Neural cell (in vitro differentiated cells): ENCODE measurements at regions not wholly inside any gene's neighbourhood (a gene's known extent, or its start where the extent isn't known, plus 50 kb on each side); places are given as distances from the start of the nearest gene placed in this dataset.

Experiments used
- H2AFZ ChIP-seq: fragments of 200-600, 300-800 bp; sonication (generic), shearing (Covaris generic); 2 replicates; pipeline ENCODE4 v1.6.0; 2014; ENCODE audit warnings: low read depth, mild to moderate bottlenecking, antibody characterized with exemption, low read length, moderate library complexity
- H3F3A ChIP-seq: fragments of 200-600 bp; shearing (Covaris generic); 2 replicates; pipeline ENCODE4 v1.6.1; 2016; ENCODE audit warnings: mild to moderate bottlenecking, moderate library complexity, mixed read lengths, antibody characterized with exemption, low read length; ENCODE audit not compliant: insufficient read depth, poor library complexity, severe bottlenecking
- H3K27ac ChIP-seq: fragments of 200-600, 300-800 bp; sonication (generic), shearing (Covaris generic); 2 replicates; pipeline ENCODE4 v1.5.1; 2014; ENCODE audit warnings: mild to moderate bottlenecking, low read length, moderate library complexity
- H3K27me3 ChIP-seq: fragments of 300-800, 200-600 bp; sonication (generic), shearing (Covaris generic); 2 replicates; pipeline ENCODE4 v1.6.0; 2014; ENCODE audit warnings: mild to moderate bottlenecking, low read depth, low read length, moderate library complexity; ENCODE audit not compliant: insufficient read depth
- H3K36me3 ChIP-seq: fragments of 300-800, 200-600 bp; sonication (generic), shearing (Covaris generic); 2 replicates; pipeline ENCODE4 v1.5.1; 2014; ENCODE audit warnings: mild to moderate bottlenecking, antibody characterized with exemption, low read length, moderate library complexity; ENCODE audit not compliant: insufficient read depth
- H3K4me2 ChIP-seq: fragments of 300-800, 200-600 bp; sonication (generic), shearing (Covaris generic); 2 replicates; pipeline ENCODE4 v1.6.0; 2014; ENCODE audit warnings: mild to moderate bottlenecking, low read length
- H3K4me3 ChIP-seq: fragments of 300-800, 200-600 bp; sonication (generic), shearing (Covaris generic); 2 replicates; pipeline ENCODE4 v1.5.1; 2014; ENCODE audit warnings: mild to moderate bottlenecking, low read length, moderate library complexity
- H3K79me2 ChIP-seq: fragments of 200-600 bp; shearing (Covaris generic); replicated peaks from 2 replicates; pipeline ENCODE4 v1.6.0; 2014; ENCODE audit warnings: mild to moderate bottlenecking, low read length, moderate library complexity; ENCODE audit not compliant: insufficient read depth
- H3K9ac ChIP-seq: fragments of 300-800, 200-600 bp; sonication (generic), shearing (Covaris generic); 2 replicates; pipeline ENCODE4 v1.6.1; 2016; ENCODE audit warnings: mild to moderate bottlenecking, low read length, mixed read lengths
- H3K9me2 ChIP-seq: fragments of 200-600 bp; shearing (Covaris generic); 2 replicates; pipeline ENCODE4 v1.6.1; 2016; ENCODE audit warnings: mild to moderate bottlenecking, low read length, mixed read lengths; ENCODE audit not compliant: insufficient read depth
- H3K9me3 ChIP-seq: fragments of 200-600, 300-800 bp; sonication (generic), shearing (Covaris generic); 2 replicates; pipeline ENCODE4 v1.6.1; 2016; ENCODE audit warnings: mild to moderate bottlenecking, mixed run types, low read length, moderate library complexity, mixed read lengths
- H4K20me1 ChIP-seq: fragments of 200-600 bp; shearing (Covaris generic); 2 replicates; pipeline ENCODE4 v1.6.1; 2016; ENCODE audit warnings: mild to moderate bottlenecking, mixed run types; ENCODE audit not compliant: insufficient read depth
- EP300 ChIP-seq: fragments of 450-650 bp; conservative IDR thresholded peaks from 2 replicates; pipeline ENCODE4 v1.6.1; 2014; ENCODE audit warnings: antibody characterized with exemption, mild to moderate bottlenecking, moderate library complexity; ENCODE audit not compliant: poor library complexity, severe bottlenecking
- EZH2 ChIP-seq: fragments of 200-600, 300-800 bp; shearing (Covaris generic), sonication (generic); IDR thresholded peaks from 2 replicates; pipeline ENCODE4 v1.6.1; 2014; ENCODE audit warnings: antibody characterized with exemption, low read length, borderline replicate concordance, mild to moderate bottlenecking; ENCODE audit not compliant: insufficient read depth, poor library complexity, severe bottlenecking
- MXI1 ChIP-seq: fragments of 450-650 bp; conservative IDR thresholded peaks from 2 replicates; pipeline ENCODE4 v1.6.1; 2014; ENCODE audit warnings: antibody characterized with exemption, mild to moderate bottlenecking; ENCODE audit not compliant: poor library complexity, severe bottlenecking
- POLR2AphosphoS5 ChIP-seq: IDR thresholded peaks from 2 replicates; pipeline ENCODE4 v1.6.1; 2012
- RAD21 ChIP-seq: fragments of 450-650 bp; conservative IDR thresholded peaks from 2 replicates; pipeline ENCODE4 v1.6.1; 2014; ENCODE audit warnings: antibody characterized with exemption, mild to moderate bottlenecking, moderate library complexity
- REST ChIP-seq: IDR thresholded peaks from 2 replicates; pipeline ENCODE4 v1.6.1; 2012; ENCODE audit warnings: borderline replicate concordance
- SMC3 ChIP-seq: fragments of 450-650 bp; conservative IDR thresholded peaks from 2 replicates; pipeline ENCODE4 v1.6.1; 2014; ENCODE audit warnings: antibody characterized with exemption, mild to moderate bottlenecking, moderate library complexity; ENCODE audit not compliant: poor library complexity
- TAF1 ChIP-seq: IDR thresholded peaks from 2 replicates; pipeline ENCODE4 v1.6.1; 2012; ENCODE audit warnings: low read depth
- TF ChIP-seq, protein P1 (sequence below): fragments of 450-650 bp; IDR thresholded peaks from 2 replicates; pipeline ENCODE4 v1.5.1; 2014; ENCODE audit warnings: antibody characterized with exemption, mild to moderate bottlenecking, moderate library complexity; ENCODE audit not compliant: poor library complexity, severe bottlenecking

- TF ChIP-seq POLR2AphosphoS5 (no peak), REST (no peak)
- no peak overlapping the region for H3K9ac ChIP-seq
- H3K79me2 ChIP-seq: no peaks in the 10 kb centered on the region
- H3K27me3 ChIP-seq: no peaks in the 10 kb centered on the region
- H3K9me2 ChIP-seq: no peaks in the 10 kb centered on the region
- no peak overlapping the region for H3K4me3 ChIP-seq
- H3K4me2 ChIP-seq: no peak overlapping the region
- H3K36me3 ChIP-seq: no peaks in the 10 kb centered on the region
- no peaks in the 10 kb centered on the region for H3F3A ChIP-seq
- no peaks in the 10 kb centered on the region for H3K9me3 ChIP-seq
- H4K20me1 ChIP-seq: no peaks in the 10 kb centered on the region
- H3K27ac ChIP-seq: no peak overlapping the region
- H2AFZ ChIP-seq: no peak overlapping the region
Measured at GRCh38 chr21:19950347-19950746, 1047.9 kb upstream of the NCAM2 start.

DNA sequence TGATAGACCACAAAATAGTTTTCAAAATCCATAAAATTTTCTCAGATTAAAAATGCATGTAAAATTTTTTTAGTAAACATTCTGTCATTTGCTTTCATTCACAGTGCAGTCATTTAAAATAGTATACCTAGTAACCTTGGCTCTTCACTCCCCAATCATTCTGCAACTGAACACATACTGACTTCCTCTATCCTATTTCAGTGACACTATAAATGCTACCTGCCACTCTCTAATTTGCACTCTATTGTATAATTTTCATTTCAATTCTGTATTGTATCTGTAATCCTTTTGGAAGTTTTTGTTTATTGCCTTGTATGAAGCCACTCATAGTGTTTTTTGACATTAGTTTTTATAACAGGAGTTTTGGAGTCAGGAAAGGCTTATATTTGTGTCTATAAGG is 1029.1 kb upstream of the NCAM2 start:
- peaks cover 4% of the 10 kb centered on the region for H3K9me3 ChIP-seq
- no peak overlapping the region for H3K4me3 ChIP-seq
- H3K27me3 ChIP-seq: no peaks in the 10 kb centered on the region
- H3K9me2 ChIP-seq: no peaks in the 10 kb centered on the region
- no peaks in the 10 kb centered on the region for H3K36me3 ChIP-seq
- H3K27ac ChIP-seq: no peak overlapping the region
- H3F3A ChIP-seq: no peaks in the 10 kb centered on the region
- no peak overlapping the region for H3K4me2 ChIP-seq
- TF ChIP-seq TAF1: no peak
- TF ChIP-seq POLR2AphosphoS5: peak; percentile 56
- TF ChIP-seq, protein P1, sequence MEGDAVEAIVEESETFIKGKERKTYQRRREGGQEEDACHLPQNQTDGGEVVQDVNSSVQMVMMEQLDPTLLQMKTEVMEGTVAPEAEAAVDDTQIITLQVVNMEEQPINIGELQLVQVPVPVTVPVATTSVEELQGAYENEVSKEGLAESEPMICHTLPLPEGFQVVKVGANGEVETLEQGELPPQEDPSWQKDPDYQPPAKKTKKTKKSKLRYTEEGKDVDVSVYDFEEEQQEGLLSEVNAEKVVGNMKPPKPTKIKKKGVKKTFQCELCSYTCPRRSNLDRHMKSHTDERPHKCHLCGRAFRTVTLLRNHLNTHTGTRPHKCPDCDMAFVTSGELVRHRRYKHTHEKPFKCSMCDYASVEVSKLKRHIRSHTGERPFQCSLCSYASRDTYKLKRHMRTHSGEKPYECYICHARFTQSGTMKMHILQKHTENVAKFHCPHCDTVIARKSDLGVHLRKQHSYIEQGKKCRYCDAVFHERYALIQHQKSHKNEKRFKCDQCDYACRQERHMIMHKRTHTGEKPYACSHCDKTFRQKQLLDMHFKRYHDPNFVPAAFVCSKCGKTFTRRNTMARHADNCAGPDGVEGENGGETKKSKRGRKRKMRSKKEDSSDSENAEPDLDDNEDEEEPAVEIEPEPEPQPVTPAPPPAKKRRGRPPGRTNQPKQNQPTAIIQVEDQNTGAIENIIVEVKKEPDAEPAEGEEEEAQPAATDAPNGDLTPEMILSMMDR: no peak
- no peak for TF ChIP-seq MXI1
- no peak for TF ChIP-seq EZH2
- TF ChIP-seq EP300: peak; percentile 82
- TF ChIP-seq REST: no peak
- no peak for TF ChIP-seq SMC3
- TF ChIP-seq RAD21: no peak
- H3K79me2 ChIP-seq: no peaks in the 10 kb centered on the region
- no peak overlapping the region for H2AFZ ChIP-seq
- H3K9ac ChIP-seq: no peak overlapping the region
- H4K20me1 ChIP-seq: no peaks in the 10 kb centered on the region
